GM12878 (cell line): ENCODE measurements at regions not wholly inside any gene's neighbourhood (a gene's known extent, or its start where the extent isn't known, plus 50 kb on each side); places are given as distances from the start of the nearest gene placed in this dataset.

ENCODE experiments used
- BACH1 ChIP-seq: fragments of 450-650 bp; IDR thresholded peaks from 2 replicates; pipeline ENCODE4 v1.6.1; 2017; ENCODE audit warnings: mild to moderate bottlenecking, borderline replicate concordance
- PRDM15 ChIP-seq: fragments of 450-650 bp; formaldehyde crosslinking; IDR thresholded peaks from 2 replicates; pipeline ENCODE4 v1.4.0; 2020; ENCODE audit warnings: mild to moderate bottlenecking, moderate library complexity
- REST ChIP-seq: IDR thresholded peaks from 2 replicates; pipeline ENCODE4 v1.6.1; 2012; ENCODE audit warnings: mild to moderate bottlenecking, low read depth, low read length
- SRF ChIP-seq, 2 experiments: IDR thresholded peaks; 2 replicates each; pipeline ENCODE4 v1.6.1; 2011; ENCODE audit warnings: low read depth in 2 of 2, low read length in 2 of 2, mild to moderate bottlenecking in 1 of 2, moderate library complexity in 1 of 2
- ZNF687 ChIP-seq: fragments of 450-650 bp; IDR thresholded peaks from 2 replicates; pipeline ENCODE4 v1.6.1; 2017; ENCODE audit warnings: mild to moderate bottlenecking, moderate library complexity

- no peak for TF ChIP-seq REST
- TF ChIP-seq PRDM15 (CRISPR knock-in tag), result no peak
- TF ChIP-seq BACH1, result no peak
- TF ChIP-seq SRF (IDR thresholded peaks at IDR 0.05; ENCODE audit: low read depth in 2 of 2, low read length in 2 of 2), result no peak
- TF ChIP-seq ZNF687, result no peak
Measured at GRCh38 chr6:63430985-63431519, 111.3 kb upstream of the LGSN start (continued).
